ENCODE measurements at regions not wholly inside any gene's neighbourhood (a gene's known extent, or its start where the extent isn't known, plus 50 kb on each side); places are given as distances from the start of the nearest gene placed in this dataset.

DNA sequence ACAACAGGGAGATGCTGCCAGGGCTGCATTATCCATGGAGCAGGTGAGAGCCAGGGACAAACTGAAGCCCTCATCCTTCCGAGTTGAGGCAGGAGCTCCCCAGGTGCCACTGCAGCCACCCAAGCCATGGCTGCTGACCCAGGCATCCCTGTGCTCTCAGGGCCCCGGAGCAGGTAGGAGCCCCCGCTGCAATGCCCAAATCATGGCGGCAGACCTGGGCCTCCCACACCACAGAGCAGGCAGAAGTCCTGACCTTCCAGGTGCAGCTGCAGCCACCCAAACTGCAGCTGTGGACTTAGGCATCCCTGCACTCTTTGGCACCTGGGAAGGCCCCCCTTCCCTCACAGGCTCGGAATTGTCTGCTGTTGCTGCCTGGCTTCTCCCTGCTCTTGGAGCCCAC is 443.6 kb downstream of the ARAP2 start:
- no peak for TF ChIP-seq CTCF (IDR thresholded peaks at IDR 0.05)
- Mint-ChIP-seq H3K4me1 (peaks cover 5 to 6% of the 10 kb centered on the region in 2 donors), H3K27ac (no peak overlapping the region), H3K27me3 (ENCODE audit: low read depth in 2 of 2) (no peaks in the 10 kb centered on the region), H3K4me3 (peak overlapping the region; percentile 74), H3K9me3 (peaks cover 2 to 5% of the 10 kb centered on the region in 2 donors), H3K36me3 (peaks cover 6% of the 10 kb centered on the region)
- Histone ChIP-seq H3K27ac (ENCODE audit: low read length) (no peak overlapping the region), H3K27me3 (ENCODE audit: control insufficient read depth, insufficient read depth, low read length) (no peaks in the 10 kb centered on the region), H3K4me1 (ENCODE audit: control insufficient read depth, insufficient read depth, low read length) (peaks cover 16% of the 10 kb centered on the region), H3K36me3 (ENCODE audit: control insufficient read depth, insufficient read depth, low read length) (no peaks in the 10 kb centered on the region), H3K9me3 (ENCODE audit: control insufficient read depth, insufficient read depth, low read length) (no peaks in the 10 kb centered on the region), H3K4me3 (ENCODE audit: low read length) (no peak overlapping the region)
- intact Hi-C loops (cut with micrococcal nuclease): no loop called here
- DNase-seq (no peak), ATAC-seq (no peak)
- 88% methylated on average over 5 of the region's 5 CpGs for WGBS (ENCODE audit: insufficient coverage)

GRCh38 chr4:35802644-35803043 is 441.7 kb downstream of the ARAP2 start:
- Mint-ChIP-seq H3K27ac (no peak overlapping the region), H3K9me3 (no peaks in the 10 kb centered on the region), H3K4me3 (no peak overlapping the region), H3K4me1 (peaks cover 5 to 6% of the 10 kb centered on the region in 2 donors), H3K27me3 (ENCODE audit: low read depth in 2 of 2) (peaks cover 0 to 7% of the 10 kb centered on the region in 2 donors), H3K36me3 (no peaks in the 10 kb centered on the region)
- H3K27ac ChIP-seq (ENCODE audit: low read length): no peak overlapping the region
- ATAC-seq (no peak), DNase-seq (no peak)
- H3K36me3 ChIP-seq (ENCODE audit: control insufficient read depth, insufficient read depth, low read length): no peaks in the 10 kb centered on the region
- no peaks in the 10 kb centered on the region for H3K27me3 ChIP-seq (ENCODE audit: control insufficient read depth, insufficient read depth, low read length)
- H3K4me1 ChIP-seq (ENCODE audit: control insufficient read depth, insufficient read depth, low read length): peaks cover 16% of the 10 kb centered on the region
- intact Hi-C loops (cut with micrococcal nuclease): no loop called here
- no peak for TF ChIP-seq CTCF (IDR thresholded peaks at IDR 0.05)
- no peaks in the 10 kb centered on the region for H3K9me3 ChIP-seq (ENCODE audit: control insufficient read depth, insufficient read depth, low read length)
- WGBS (ENCODE audit: insufficient coverage): 71% methylated on average over 2 of the region's 2 CpGs
- H3K4me3 ChIP-seq (ENCODE audit: low read length): no peak overlapping the region

DNA sequence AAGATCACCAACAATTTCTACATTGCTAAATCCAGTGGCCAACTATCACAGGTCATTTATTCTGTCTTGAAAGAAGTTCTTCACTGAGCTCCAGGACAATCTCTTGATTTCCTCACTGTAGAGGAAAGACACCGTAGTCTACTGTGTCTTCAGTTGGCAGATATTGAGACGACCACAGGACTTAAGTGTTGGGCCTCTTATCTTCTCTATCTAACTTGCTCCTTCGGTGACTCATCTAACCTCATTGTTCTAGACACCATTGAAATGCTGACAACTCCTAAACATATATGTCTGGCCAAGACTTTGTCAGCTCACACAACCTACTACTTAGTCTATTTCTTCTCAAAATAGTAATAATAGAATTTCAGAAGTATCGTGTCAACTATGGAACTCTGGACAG is 425.8 kb downstream of the ARAP2 start:
- no peaks in the 10 kb centered on the region for H3K36me3 Mint-ChIP-seq
- H3K27me3 Mint-ChIP-seq (ENCODE audit: low read depth in 2 of 2): peaks cover 0 to 5% of the 10 kb centered on the region in 2 donors
- H3K4me3 ChIP-seq (ENCODE audit: low read length): no peak overlapping the region
- 61% methylated on average over 4 of the region's 4 CpGs for WGBS (ENCODE audit: insufficient coverage)
- no peaks in the 10 kb centered on the region for H3K36me3 ChIP-seq (ENCODE audit: control insufficient read depth, insufficient read depth, low read length)
- no peak for DNase-seq
- TF ChIP-seq CTCF (IDR thresholded peaks at IDR 0.05): no peak
- no peak overlapping the region for H3K27ac Mint-ChIP-seq
- no peaks in the 10 kb centered on the region for H3K4me1 ChIP-seq (ENCODE audit: control insufficient read depth, insufficient read depth, low read length)
- no peak overlapping the region for H3K27ac ChIP-seq (ENCODE audit: low read length)
- H3K4me1 Mint-ChIP-seq: peaks cover 9 to 10% of the 10 kb centered on the region in 2 donors
- no peak overlapping the region for H3K4me3 Mint-ChIP-seq
- no peaks in the 10 kb centered on the region for H3K9me3 ChIP-seq (ENCODE audit: control insufficient read depth, insufficient read depth, low read length)
- peak in 2 of 3 donors; percentile 53 to 78 for ATAC-seq
- H3K9me3 Mint-ChIP-seq: peaks cover 0 to 6% of the 10 kb centered on the region in 2 donors
- H3K27me3 ChIP-seq (ENCODE audit: control insufficient read depth, insufficient read depth, low read length): no peaks in the 10 kb centered on the region
- intact Hi-C loops (cut with micrococcal nuclease): no loop called here

GRCh38 chr4:35820003-35820402 is 424.3 kb downstream of the ARAP2 start:
- Mint-ChIP-seq H3K4me1 (peaks cover 9 to 10% of the 10 kb centered on the region in 2 donors), H3K4me3 (no peak overlapping the region), H3K36me3 (no peaks in the 10 kb centered on the region), H3K9me3 (peaks cover 0 to 6% of the 10 kb centered on the region in 2 donors), H3K27me3 (ENCODE audit: low read depth in 2 of 2) (peaks cover 0 to 3% of the 10 kb centered on the region in 2 donors), H3K27ac (no peak overlapping the region)
- no peak for TF ChIP-seq CTCF (IDR thresholded peaks at IDR 0.05)
- no peaks in the 10 kb centered on the region for H3K36me3 ChIP-seq (ENCODE audit: control insufficient read depth, insufficient read depth, low read length)
- WGBS (ENCODE audit: insufficient coverage): no CpG with 5 or more reads among the region's 1 CpG
- ATAC-seq (no peak), DNase-seq (no peak)
- no peaks in the 10 kb centered on the region for H3K9me3 ChIP-seq (ENCODE audit: control insufficient read depth, insufficient read depth, low read length)
- no peak overlapping the region for H3K4me3 ChIP-seq (ENCODE audit: low read length)
- H3K27ac ChIP-seq (ENCODE audit: low read length): no peak overlapping the region
- no peaks in the 10 kb centered on the region for H3K27me3 ChIP-seq (ENCODE audit: control insufficient read depth, insufficient read depth, low read length)
- intact Hi-C loops (cut with micrococcal nuclease): no loop called here
- no peaks in the 10 kb centered on the region for H3K4me1 ChIP-seq (ENCODE audit: control insufficient read depth, insufficient read depth, low read length)

Data from natural killer cell (primary cell).